WERI-Rb-1 (cell line): ENCODE measurements at regions not wholly inside any gene's neighbourhood (a gene's known extent, or its start where the extent isn't known, plus 50 kb on each side); places are given as distances from the start of the nearest gene placed in this dataset.

ENCODE experiments used
- DNase-seq: peaks from one replicate; pipeline ENCODE4 v3.0.0-alpha.2; 2020
- H3K27ac ChIP-seq: fragments of 250-450 bp; sonication (Bioruptor Pico); 2 replicates; pipeline ENCODE4 v1.5.1; 2020; ENCODE audit warnings: mild to moderate bottlenecking, moderate library complexity
- H3K27me3 ChIP-seq: fragments of 250-450 bp; sonication (Bioruptor Pico); 2 replicates; pipeline ENCODE4 v1.5.1; 2021; ENCODE audit warnings: mild to moderate bottlenecking, low read depth, moderate library complexity; ENCODE audit not compliant: insufficient read depth, severe bottlenecking
- H3K36me3 ChIP-seq: fragments of 250-450 bp; sonication (Bioruptor Pico); 2 replicates; pipeline ENCODE4 v1.5.1; 2020; ENCODE audit warnings: mild to moderate bottlenecking, moderate library complexity
- H3K4me3 ChIP-seq: 2 replicates; pipeline ENCODE4 v1.5.1; 2011; ENCODE audit warnings: low read depth, mild to moderate bottlenecking, control low read depth, low read length
- H3K9me3 ChIP-seq: fragments of 250-450 bp; sonication (Bioruptor Pico); 2 replicates; pipeline ENCODE4 v1.5.1; 2021; ENCODE audit warnings: mild to moderate bottlenecking, moderate library complexity; ENCODE audit not compliant: severe bottlenecking
- TF ChIP-seq, protein P1 (sequence below): IDR thresholded peaks from 2 replicates; pipeline ENCODE4 v1.5.1; 2011; ENCODE audit warnings: low read depth, mild to moderate bottlenecking, control low read depth, inconsistent platforms, low read length

DNA sequence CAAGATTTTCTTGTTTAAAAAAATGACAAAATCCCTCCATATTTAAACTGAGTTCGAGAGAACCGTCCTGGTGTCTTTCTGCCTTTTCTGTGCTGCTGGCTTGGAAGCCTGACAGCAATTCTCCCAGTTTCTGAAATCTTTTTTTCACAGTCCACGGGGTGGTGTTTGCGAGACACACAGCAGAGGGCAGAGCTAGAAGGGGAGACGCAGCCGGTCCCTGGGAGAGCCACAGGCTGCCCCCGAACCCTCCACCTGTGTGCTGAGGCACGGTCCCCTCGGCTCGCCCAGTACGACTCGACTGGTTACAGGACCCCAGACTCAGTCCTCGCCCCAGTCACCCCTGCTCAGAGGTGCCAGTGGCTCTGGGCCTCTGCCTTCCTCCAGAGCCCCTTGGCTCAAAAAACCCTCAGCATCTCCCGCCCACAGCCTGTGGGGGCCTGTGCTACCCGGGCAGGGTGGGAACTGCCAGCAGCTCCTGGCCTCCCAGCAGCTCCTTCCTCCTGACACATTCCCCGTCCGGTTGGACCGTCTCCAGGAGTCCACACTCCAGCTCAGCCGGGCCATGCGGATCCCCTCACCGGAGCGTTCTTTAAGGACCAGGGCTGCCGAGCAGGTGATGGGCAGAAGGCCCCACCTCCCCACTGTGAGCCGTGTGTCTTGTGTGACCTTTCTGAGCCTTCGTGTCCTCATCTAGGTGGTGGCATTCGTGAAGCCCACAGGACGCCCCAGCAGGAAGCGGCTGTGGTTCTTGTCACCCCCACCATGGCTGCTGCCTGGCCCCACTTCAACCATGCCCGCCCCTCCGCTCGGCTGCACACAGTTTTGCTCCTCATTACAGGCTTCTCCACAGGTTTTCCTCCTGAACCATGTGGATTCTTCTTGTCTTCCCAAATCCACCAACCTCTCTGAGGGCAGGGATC lies 52.3 kb upstream of the EN2 start:
- TF ChIP-seq, protein P1, sequence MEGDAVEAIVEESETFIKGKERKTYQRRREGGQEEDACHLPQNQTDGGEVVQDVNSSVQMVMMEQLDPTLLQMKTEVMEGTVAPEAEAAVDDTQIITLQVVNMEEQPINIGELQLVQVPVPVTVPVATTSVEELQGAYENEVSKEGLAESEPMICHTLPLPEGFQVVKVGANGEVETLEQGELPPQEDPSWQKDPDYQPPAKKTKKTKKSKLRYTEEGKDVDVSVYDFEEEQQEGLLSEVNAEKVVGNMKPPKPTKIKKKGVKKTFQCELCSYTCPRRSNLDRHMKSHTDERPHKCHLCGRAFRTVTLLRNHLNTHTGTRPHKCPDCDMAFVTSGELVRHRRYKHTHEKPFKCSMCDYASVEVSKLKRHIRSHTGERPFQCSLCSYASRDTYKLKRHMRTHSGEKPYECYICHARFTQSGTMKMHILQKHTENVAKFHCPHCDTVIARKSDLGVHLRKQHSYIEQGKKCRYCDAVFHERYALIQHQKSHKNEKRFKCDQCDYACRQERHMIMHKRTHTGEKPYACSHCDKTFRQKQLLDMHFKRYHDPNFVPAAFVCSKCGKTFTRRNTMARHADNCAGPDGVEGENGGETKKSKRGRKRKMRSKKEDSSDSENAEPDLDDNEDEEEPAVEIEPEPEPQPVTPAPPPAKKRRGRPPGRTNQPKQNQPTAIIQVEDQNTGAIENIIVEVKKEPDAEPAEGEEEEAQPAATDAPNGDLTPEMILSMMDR, result peak; percentile 53
- Histone ChIP-seq H3K9me3 (peaks cover 2% of the 10 kb centered on the region), H3K27ac (no peak overlapping the region), H3K27me3 (peaks cover 78% of the 10 kb centered on the region), H3K36me3 (no peaks in the 10 kb centered on the region), H3K4me3 (no peak overlapping the region)
- peak; percentile 44 for DNase-seq

DNA sequence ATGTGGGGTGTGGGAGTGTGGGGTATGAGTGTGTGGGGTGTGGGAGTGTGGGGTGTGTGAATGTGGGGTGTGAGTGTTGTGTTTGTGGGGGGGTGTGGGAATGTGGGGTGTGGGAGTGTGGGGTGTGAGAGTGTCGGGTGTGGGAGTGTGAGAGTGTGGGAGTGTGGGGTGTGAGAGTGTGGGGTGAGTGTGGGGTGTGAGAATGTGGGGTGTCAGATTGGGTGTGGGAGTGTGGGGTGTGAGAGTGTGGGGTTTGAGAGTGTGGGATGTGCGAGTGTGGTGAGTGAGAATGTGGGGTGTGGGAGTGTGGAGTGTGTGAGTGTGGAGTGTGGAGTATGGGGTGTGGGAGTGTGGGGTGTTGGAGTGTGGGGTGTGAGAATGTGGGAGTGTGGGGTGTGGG lies 50.1 kb upstream of the EN2 start:
- TF ChIP-seq, protein P1, result no peak
- no peak for DNase-seq
- no peaks in the 10 kb centered on the region for H3K36me3 ChIP-seq
- H3K27ac ChIP-seq, result no peak overlapping the region
- H3K9me3 ChIP-seq, result no peaks in the 10 kb centered on the region
- peaks cover 76% of the 10 kb centered on the region for H3K27me3 ChIP-seq
- no peak overlapping the region for H3K4me3 ChIP-seq
